Ovary (tissue), 7 donors: ENCODE measurements at regions not wholly inside any gene's neighbourhood (a gene's known extent, or its start where the extent isn't known, plus 50 kb on each side); places are given as distances from the start of the nearest gene placed in this dataset.

Experiments
- DNase-seq, 5 donors: peaks; one replicate each; pipeline ENCODE4 v3.0.0-alpha.2; 2019 to 2020
- H3K27ac ChIP-seq, 2 donors: fragments of 200-600 bp; one replicate each; pipeline versions ENCODE4 v1.5.1 to v1.8.0; 2019 to 2022
- H3K27me3 ChIP-seq: fragments of 200-600 bp; one replicate; pipeline ENCODE4 v1.8.0; 2022
- H3K36me3 ChIP-seq: fragments of 200-600 bp; sonication (generic); one replicate; pipeline ENCODE4 v1.5.1; 2019
- H3K4me1 ChIP-seq: one replicate; pipeline ENCODE4 v1.8.1; 2013; ENCODE audit warnings: mild to moderate bottlenecking, moderate library complexity; ENCODE audit not compliant: insufficient read depth
- H3K4me3 ChIP-seq: fragments of 200-600 bp; sonication (generic); one replicate; pipeline ENCODE4 v1.5.1; 2017
- H3K9me3 ChIP-seq, 2 donors: fragments of 200-600 bp in 1 of 2; sonication (generic) in 1 of 2; one replicate each; pipeline versions ENCODE4 v1.5.1 to v1.8.1; 2013 to 2019; ENCODE audit warnings: mild to moderate bottlenecking in 1 of 2, moderate library complexity in 1 of 2
- EP300 ChIP-seq: sonication (generic); formaldehyde crosslinking; IDR thresholded peaks from one replicate; pipeline ENCODE4 v1.6.1; 2017; ENCODE audit warnings: antibody characterized with exemption
- POLR2A ChIP-seq: fragments of 450-650 bp; IDR thresholded peaks from one replicate; pipeline ENCODE4 v1.6.1; 2017; ENCODE audit warnings: antibody characterized with exemption, mild to moderate bottlenecking, moderate library complexity
- WGBS, 3 donors: extraction: QIAGEN DNeasy Blood & Tissue Kit in 1 of 3; methylation state at CpG; one replicate each; pipeline versions ENCODE4 v1.1.5 to v1.1.7; 2013 to 2017; 5-methylcytosine and 5-hydroxymethylcytosine counted together
- intact Hi-C, 4 donors: fragments of 100-400 bp; cut with DNase I; formaldehyde crosslinking; loops; one replicate each; pipeline versions ENCODE4 v1.11.0 to v1.15.1; 2022 to 2023
- TF ChIP-seq, protein P1 (sequence below), 3 donors: fragments of 450-650 bp in 2 of 3; fragments of 200-600 bp in 1 of 3; IDR thresholded peaks; one replicate each; pipeline versions ENCODE4 v1.5.1 to v1.8.0; 2016 to 2022; ENCODE audit warnings: antibody characterized with exemption in 3 of 3, mild to moderate bottlenecking in 1 of 3
- donor health status: DM: no; HTN: no; CAD: no; lungs with moderate emphysema.
- donor health status: DM: no; HTN: no; CAD: no.
- donor health status: Bipolar disorder and iron deficiency.
- donor health status: DM: no; HTN: no; CAD: no.
- donor health status: DM: yes; HTN: yes; CAD: no.

DNA sequence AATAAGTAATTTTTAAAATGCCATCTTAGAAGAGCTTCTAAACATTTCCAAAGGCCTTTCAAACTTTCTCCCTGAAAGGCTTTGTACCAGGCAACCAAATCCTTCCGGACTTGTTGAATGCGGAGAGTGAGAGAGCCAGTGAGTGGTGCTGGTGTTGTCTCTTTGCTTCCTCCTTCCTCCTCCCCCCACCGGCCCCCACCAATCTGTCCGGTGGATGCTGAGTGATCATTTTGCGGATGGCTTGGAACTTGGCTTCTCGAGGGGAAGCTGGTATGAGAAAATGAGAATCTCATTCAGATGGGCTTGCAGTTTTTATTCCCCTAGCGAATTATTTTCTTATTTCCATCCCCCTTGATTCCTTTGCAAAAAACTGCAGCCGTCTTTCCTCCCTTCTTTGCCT is 97.3 kb downstream of the ANKRD60 start:
- Histone ChIP-seq H3K36me3 (no peaks in the 10 kb centered on the region), H3K4me3 (no peak overlapping the region), H3K9me3 (no peaks in the 10 kb centered on the region), H3K27me3 (no peaks in the 10 kb centered on the region), H3K4me1 (peaks cover 18% of the 10 kb centered on the region), H3K27ac (peak overlapping the region in 1 of 2 donors; percentile 50)
- TF ChIP-seq POLR2A (no peak), EP300 (no peak)
- TF ChIP-seq, protein P1, sequence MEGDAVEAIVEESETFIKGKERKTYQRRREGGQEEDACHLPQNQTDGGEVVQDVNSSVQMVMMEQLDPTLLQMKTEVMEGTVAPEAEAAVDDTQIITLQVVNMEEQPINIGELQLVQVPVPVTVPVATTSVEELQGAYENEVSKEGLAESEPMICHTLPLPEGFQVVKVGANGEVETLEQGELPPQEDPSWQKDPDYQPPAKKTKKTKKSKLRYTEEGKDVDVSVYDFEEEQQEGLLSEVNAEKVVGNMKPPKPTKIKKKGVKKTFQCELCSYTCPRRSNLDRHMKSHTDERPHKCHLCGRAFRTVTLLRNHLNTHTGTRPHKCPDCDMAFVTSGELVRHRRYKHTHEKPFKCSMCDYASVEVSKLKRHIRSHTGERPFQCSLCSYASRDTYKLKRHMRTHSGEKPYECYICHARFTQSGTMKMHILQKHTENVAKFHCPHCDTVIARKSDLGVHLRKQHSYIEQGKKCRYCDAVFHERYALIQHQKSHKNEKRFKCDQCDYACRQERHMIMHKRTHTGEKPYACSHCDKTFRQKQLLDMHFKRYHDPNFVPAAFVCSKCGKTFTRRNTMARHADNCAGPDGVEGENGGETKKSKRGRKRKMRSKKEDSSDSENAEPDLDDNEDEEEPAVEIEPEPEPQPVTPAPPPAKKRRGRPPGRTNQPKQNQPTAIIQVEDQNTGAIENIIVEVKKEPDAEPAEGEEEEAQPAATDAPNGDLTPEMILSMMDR (IDR thresholded peaks at IDR 0.05) = no peak
- WGBS, 3 donors = 9 to 19% (median 19%) methylated on average over 8 of the region's 8 CpGs
- intact Hi-C loops = loop anchor here in 1 of 4 donors (5.0 kb wide), 1 partner anchor 46 kb away; no protein-coding TSS in a partner anchor
- DNase-seq = peak in 4 of 5 donors; percentile 48 to 64 (median 54)

DNA sequence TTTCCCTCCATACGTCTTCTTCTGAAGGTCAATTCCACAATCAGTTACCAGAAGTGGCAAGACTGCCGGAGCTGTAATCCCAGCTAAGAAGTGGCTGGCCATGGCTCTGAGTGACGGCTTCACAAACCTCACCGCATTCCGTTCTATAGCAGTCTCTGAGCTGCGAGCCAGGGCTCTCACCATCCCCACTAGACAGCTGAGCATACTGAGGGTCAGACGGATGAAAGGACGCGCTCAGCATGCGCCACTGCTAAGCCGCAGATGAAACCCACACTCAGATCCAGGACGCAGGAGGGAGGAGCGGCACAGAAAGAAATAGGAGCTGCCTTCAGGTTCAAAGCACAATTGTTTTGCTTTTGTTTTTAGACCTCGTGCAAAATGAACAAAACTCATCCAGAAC is 97.9 kb downstream of the ANKRD60 start:
- intact Hi-C loops = loop anchor here in 1 of 4 donors (5.0 kb wide), 1 partner anchor 47 kb away; no protein-coding TSS in a partner anchor
- Histone ChIP-seq H3K27me3 (no peaks in the 10 kb centered on the region), H3K4me1 (peaks cover 18% of the 10 kb centered on the region), H3K36me3 (no peaks in the 10 kb centered on the region), H3K9me3 (no peaks in the 10 kb centered on the region), H3K27ac (peak overlapping the region in 1 of 2 donors; percentile 8), H3K4me3 (no peak overlapping the region)
- 86 to 91% (median 87%) methylated on average over 14 of the region's 14 CpGs for WGBS, 3 donors
- no peak for TF ChIP-seq POLR2A
- TF ChIP-seq, protein P1 (IDR thresholded peaks at IDR 0.05) = no peak
- TF ChIP-seq EP300 = no peak
- DNase-seq = no peak

DNA sequence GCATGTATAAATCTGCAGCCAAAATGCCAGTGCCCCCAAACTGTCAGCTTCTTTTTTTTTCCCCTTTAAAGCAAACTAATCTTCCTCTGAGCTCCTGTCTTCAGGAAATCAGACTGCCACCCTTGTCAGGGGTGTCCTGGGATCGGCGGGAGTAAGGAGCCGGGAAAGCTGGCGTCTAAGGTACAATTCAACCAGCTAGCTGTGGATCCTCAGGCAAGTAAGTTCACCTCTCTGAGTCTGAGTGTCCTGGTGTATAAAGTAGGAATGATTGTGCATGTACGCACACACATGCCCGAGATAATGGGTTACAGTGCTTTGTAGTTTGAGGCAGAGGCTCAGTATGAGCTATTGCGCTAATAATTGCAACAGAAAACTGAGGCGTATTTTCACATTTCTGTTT is 98.3 kb downstream of the ANKRD60 start:
- H3K27ac ChIP-seq = peak overlapping the region in 1 of 2 donors; percentile 8

DNA sequence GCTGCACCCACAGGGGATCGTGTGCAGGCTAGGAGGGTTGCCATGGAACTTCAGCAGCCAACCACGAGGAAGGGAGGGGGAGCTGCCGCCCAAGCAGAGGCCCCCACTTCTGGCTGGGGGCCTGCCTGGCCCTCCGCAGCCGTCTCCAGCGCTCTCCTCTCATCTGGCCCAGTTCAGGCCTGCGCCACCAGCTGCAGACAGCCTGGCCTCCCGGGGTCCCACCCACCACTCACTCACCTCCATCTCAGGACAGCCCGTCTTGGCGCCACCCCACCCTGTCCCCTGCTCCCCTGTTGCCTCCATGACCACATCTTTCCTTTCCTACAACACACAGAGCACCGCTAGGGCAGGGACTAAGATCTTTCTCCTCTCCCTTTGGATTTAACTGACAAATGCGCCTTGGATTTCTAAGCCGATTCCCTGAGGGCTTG is 98.7 kb downstream of the ANKRD60 start:
- H3K27me3 ChIP-seq = no peaks in the 10 kb centered on the region
- H3K4me3 ChIP-seq = no peak overlapping the region
- 44 to 45% (median 44%) methylated on average over 13 of the region's 13 CpGs for WGBS, 3 donors
- intact Hi-C loops = loop anchor here in 1 of 4 donors (5.0 kb wide), 1 partner anchor 48 kb away; no protein-coding TSS in a partner anchor
- H3K27ac ChIP-seq = peak overlapping the region in 1 of 2 donors; percentile 25
- H3K9me3 ChIP-seq = no peaks in the 10 kb centered on the region
- no peaks in the 10 kb centered on the region for H3K36me3 ChIP-seq
- DNase-seq = peak in 3 of 5 donors; percentile 42 to 65 (median 51)
- H3K4me1 ChIP-seq = peaks cover 16% of the 10 kb centered on the region
- TF ChIP-seq POLR2A = no peak
- TF ChIP-seq, protein P1 (IDR thresholded peaks at IDR 0.05) = no peak
- TF ChIP-seq EP300 = no peak

More for the DNA sequence above, 98.3 kb downstream of the ANKRD60 start:
- Histone ChIP-seq H3K9me3 (no peaks in the 10 kb centered on the region), H3K4me1 (peaks cover 17% of the 10 kb centered on the region), H3K27me3 (no peaks in the 10 kb centered on the region), H3K36me3 (no peaks in the 10 kb centered on the region), H3K4me3 (no peak overlapping the region)
- TF ChIP-seq EP300 = no peak
- TF ChIP-seq, protein P1 (IDR thresholded peaks at IDR 0.05) = no peak
- no peak for TF ChIP-seq POLR2A
- no peak for DNase-seq
- intact Hi-C loops = loop anchor here in 1 of 4 donors (5.0 kb wide), 1 partner anchor 47 kb away; no protein-coding TSS in a partner anchor
- WGBS, 3 donors = 93 to 98% (median 95%) methylated on average over 8 of the region's 8 CpGs
